SK-N-SH (cell line): ENCODE measurements at regions not wholly inside any gene's neighbourhood (a gene's known extent, or its start where the extent isn't known, plus 50 kb on each side); places are given as distances from the start of the nearest gene placed in this dataset.

Experiments
- CTCF ChIA-PET: fragments of 300-600, 350-600 bp; formaldehyde crosslinking; extraction: SDS; loops from one replicate; lab custom pipeline; 2021; lab: Yijun Ruan, JAX
- POLR2A ChIA-PET: fragments of 350-600 bp; sonication (Branson Sonifier 250); formaldehyde crosslinking; extraction: SDS; loops from one replicate; lab custom pipeline; 2020; ENCODE audit warnings: antibody characterized with exemption, inconsistent platforms; lab: Yijun Ruan, JAX
- DNase-seq: peaks from one replicate; pipeline ENCODE4 v3.0.0; 2012
- H2AFZ ChIP-seq: fragments of 200-600 bp; sonication (generic); 2 replicates; pipeline ENCODE4 v1.8.1; 2016; ENCODE audit warnings: antibody characterized with exemption, mild to moderate bottlenecking, low read depth
- H3F3A ChIP-seq: fragments of 200-600 bp; sonication (generic); replicated peaks from 2 replicates; pipeline ENCODE3; 2016; ENCODE audit warnings: antibody characterized with exemption, mild to moderate bottlenecking; ENCODE audit not compliant: insufficient read depth
- H3K27ac ChIP-seq, 2 experiments: fragments of 200-500 bp in 1 of 2; fragments of 200-600 bp in 1 of 2; sonication (Bioruptor generic) in 1 of 2; sonication (generic), shearing (Covaris generic) in 1 of 2; 2 replicates each; pipeline versions ENCODE4 v1.5.1 to v1.6.1; 2014 to 2016; ENCODE audit warnings: low read depth in 2 of 2, inconsistent platforms in 1 of 2, low read length in 1 of 2, mild to moderate bottlenecking in 1 of 2, mixed read lengths in 1 of 2
- H3K27me3 ChIP-seq: fragments of 200-600 bp; sonication (generic), shearing (Covaris generic); 2 replicates; pipeline ENCODE4 v1.6.1; 2016; ENCODE audit warnings: mixed run types; ENCODE audit not compliant: insufficient read depth
- H3K36me3 ChIP-seq, 2 experiments: fragments of 200-500 bp in 1 of 2; fragments of 200-600 bp in 1 of 2; sonication (Bioruptor generic) in 1 of 2; sonication (generic) in 1 of 2; replicated peaks in 1 of 2; 2 replicates each; pipeline versions ENCODE3 to v1.5.1; 2014 to 2016; ENCODE audit warnings: low read length in 1 of 2, mild to moderate bottlenecking in 1 of 2; ENCODE audit not compliant: insufficient read depth in 2 of 2, control insufficient read depth in 1 of 2
- H3K4me1 ChIP-seq, 2 experiments: fragments of 200-500 bp in 1 of 2; fragments of 200-600 bp in 1 of 2; sonication (Bioruptor generic) in 1 of 2; sonication (generic), shearing (Covaris generic) in 1 of 2; 2 replicates each; pipeline versions ENCODE4 v1.5.1 to v1.6.1; 2014 to 2016; ENCODE audit warnings: low read depth in 1 of 2, low read length in 1 of 2, mixed run types in 1 of 2; ENCODE audit not compliant: insufficient read depth in 2 of 2, control insufficient read depth in 1 of 2
- H3K4me2 ChIP-seq: fragments of 200-600 bp; sonication (generic), shearing (Covaris generic); 2 replicates; pipeline ENCODE4 v1.6.1; 2017; ENCODE audit warnings: mixed run types
- H3K4me3 ChIP-seq, 2 experiments: fragments of 200-500 bp in 1 of 2; fragments of 200-600 bp in 1 of 2; sonication (Bioruptor generic) in 1 of 2; sonication (generic), shearing (Covaris generic) in 1 of 2; 2 replicates each; pipeline versions ENCODE4 v1.5.1 to v1.8.1; 2014 to 2016; ENCODE audit warnings: low read depth in 2 of 2, inconsistent platforms in 1 of 2, low read length in 1 of 2, mild to moderate bottlenecking in 1 of 2, mixed read lengths in 1 of 2, moderate library complexity in 1 of 2
- H3K79me2 ChIP-seq: fragments of 200-600 bp; sonication (generic); 2 replicates; pipeline ENCODE4 v1.8.1; 2017; ENCODE audit warnings: mild to moderate bottlenecking; ENCODE audit not compliant: insufficient read depth
- H3K9ac ChIP-seq: fragments of 200-600 bp; sonication (generic); 2 replicates; pipeline ENCODE4 v1.6.1; 2017; ENCODE audit warnings: mixed run types
- H3K9me2 ChIP-seq: fragments of 200-600 bp; sonication (generic); 2 replicates; pipeline ENCODE4 v1.6.1; 2017; ENCODE audit warnings: mixed run types
- H3K9me3 ChIP-seq: fragments of 200-600 bp; sonication (generic); 2 replicates; pipeline ENCODE4 v1.6.1; 2017; ENCODE audit warnings: mixed run types, mild to moderate bottlenecking, moderate library complexity
- H4K20me1 ChIP-seq: fragments of 200-600 bp; sonication (generic); 2 replicates; pipeline ENCODE4 v1.6.1; 2017; ENCODE audit warnings: mild to moderate bottlenecking, mixed run types; ENCODE audit not compliant: insufficient read depth
- ELF1 ChIP-seq: IDR thresholded peaks from 2 replicates; pipeline ENCODE4 v1.4.0; 2012
- FOXJ3 ChIP-seq: sonication (generic); formaldehyde crosslinking; IDR thresholded peaks from 2 replicates; pipeline ENCODE4 v1.5.1; 2020; ENCODE audit warnings: mild to moderate bottlenecking, missing genetic modification reagents
- JUND ChIP-seq: IDR thresholded peaks from 2 replicates; pipeline ENCODE4 v1.4.0; 2012
- NFIC ChIP-seq: IDR thresholded peaks from 2 replicates; pipeline ENCODE4 v1.4.0; 2012; ENCODE audit warnings: borderline replicate concordance
- RAD21 ChIP-seq: IDR thresholded peaks from 2 replicates; pipeline ENCODE4 v1.6.1; 2012; ENCODE audit warnings: mild to moderate bottlenecking, low read length
- RCOR1 ChIP-seq: fragments of 150-350 bp; IDR thresholded peaks from 2 replicates; pipeline ENCODE4 v1.6.1; 2017; ENCODE audit warnings: antibody characterized with exemption, low read length
- SIN3A ChIP-seq: IDR thresholded peaks from 2 replicates; pipeline ENCODE4 v1.6.1; 2012; ENCODE audit warnings: low read depth, mild to moderate bottlenecking, low read length, moderate library complexity, borderline replicate concordance
- TCF12 ChIP-seq: IDR thresholded peaks from 2 replicates; pipeline ENCODE4 v1.4.0; 2012
- TEAD4 ChIP-seq: IDR thresholded peaks from 2 replicates; pipeline ENCODE4 v1.4.0; 2012; ENCODE audit warnings: mild to moderate bottlenecking, borderline replicate concordance; ENCODE audit not compliant: insufficient read depth
- WGBS: methylation state at CpG from one replicate; pipeline ENCODE4 v1.1.6; 2017; ENCODE audit warnings: low lambda C conversion rate; 5-methylcytosine and 5-hydroxymethylcytosine counted together
- TF ChIP-seq, protein P1 (sequence below): IDR thresholded peaks from 2 replicates; pipeline ENCODE4 v1.4.0; 2012; ENCODE audit warnings: low read depth, borderline replicate concordance
- TF ChIP-seq, protein P2 (sequence below): fragments of 150-350 bp; IDR thresholded peaks from 2 replicates; pipeline ENCODE4 v1.6.1; 2016; ENCODE audit warnings: mild to moderate bottlenecking, low read depth, low read length
- TF ChIP-seq, protein P3 (sequence below): fragments of 150-350 bp; IDR thresholded peaks from 2 replicates; pipeline ENCODE4 v1.6.1; 2017; ENCODE audit warnings: antibody characterized with exemption, low read length, low read depth, borderline replicate concordance
- TF ChIP-seq, protein P4 (sequence below): fragments of 200-600 bp; sonication (generic); IDR thresholded peaks from 2 replicates; pipeline ENCODE4 v1.6.1; 2017; ENCODE audit warnings: antibody characterized with exemption, mild to moderate bottlenecking, moderate library complexity

DNA sequence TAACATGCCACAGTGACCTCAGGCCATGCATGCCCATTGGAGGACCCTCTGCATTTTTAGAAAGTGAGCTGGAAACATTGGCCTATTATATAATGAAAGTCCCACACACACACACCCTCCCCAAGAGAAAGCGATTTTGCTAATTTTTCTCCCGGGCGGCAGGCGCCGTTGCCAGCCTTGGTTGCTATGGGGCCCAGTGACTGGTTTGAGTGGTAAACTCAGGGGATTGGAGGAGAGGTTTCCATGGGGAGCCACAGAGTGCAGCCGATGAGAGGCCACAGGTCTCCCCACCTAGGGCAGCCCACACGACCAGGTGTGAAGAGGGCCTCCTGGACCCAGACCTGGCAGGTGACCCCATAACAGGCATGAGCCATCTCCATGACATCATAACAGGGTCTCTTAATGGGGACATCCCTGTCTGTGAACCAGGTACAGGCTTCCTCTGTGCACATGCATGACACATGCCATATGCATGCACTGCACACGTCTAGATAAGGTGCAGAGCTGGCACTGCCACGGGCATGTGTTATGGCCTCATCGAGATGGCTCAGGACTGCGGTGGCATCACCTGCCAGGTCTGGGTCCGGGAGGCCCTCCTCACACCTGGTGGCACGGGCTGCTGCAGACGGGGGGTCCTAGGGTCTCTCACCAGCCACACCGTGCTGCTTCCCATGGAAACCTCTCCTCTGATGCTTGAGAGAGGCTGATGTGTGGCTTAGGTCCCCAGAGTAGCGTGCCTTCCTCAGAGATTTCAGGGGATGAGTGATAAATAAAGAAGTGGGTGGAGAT lies 144.1 kb downstream of the RBFOX3 start:
- H3K9me3 ChIP-seq: no peaks in the 10 kb centered on the region
- no peak for DNase-seq
- no peaks in the 10 kb centered on the region for H4K20me1 ChIP-seq
- no peak overlapping the region for H3K27ac ChIP-seq
- ChIA-PET POLR2A (no interaction called here), CTCF (no interaction called here)
- 59% methylated on average over 15 of the region's 16 CpGs for WGBS
- H3F3A ChIP-seq: no peaks in the 10 kb centered on the region
- H3K9me2 ChIP-seq: no peaks in the 10 kb centered on the region
- no peaks in the 10 kb centered on the region for H3K79me2 ChIP-seq
- H2AFZ ChIP-seq: no peak overlapping the region
- TF ChIP-seq JUND (no peak), RAD21 (no peak), TCF12 (no peak)
- TF ChIP-seq, protein P1, sequence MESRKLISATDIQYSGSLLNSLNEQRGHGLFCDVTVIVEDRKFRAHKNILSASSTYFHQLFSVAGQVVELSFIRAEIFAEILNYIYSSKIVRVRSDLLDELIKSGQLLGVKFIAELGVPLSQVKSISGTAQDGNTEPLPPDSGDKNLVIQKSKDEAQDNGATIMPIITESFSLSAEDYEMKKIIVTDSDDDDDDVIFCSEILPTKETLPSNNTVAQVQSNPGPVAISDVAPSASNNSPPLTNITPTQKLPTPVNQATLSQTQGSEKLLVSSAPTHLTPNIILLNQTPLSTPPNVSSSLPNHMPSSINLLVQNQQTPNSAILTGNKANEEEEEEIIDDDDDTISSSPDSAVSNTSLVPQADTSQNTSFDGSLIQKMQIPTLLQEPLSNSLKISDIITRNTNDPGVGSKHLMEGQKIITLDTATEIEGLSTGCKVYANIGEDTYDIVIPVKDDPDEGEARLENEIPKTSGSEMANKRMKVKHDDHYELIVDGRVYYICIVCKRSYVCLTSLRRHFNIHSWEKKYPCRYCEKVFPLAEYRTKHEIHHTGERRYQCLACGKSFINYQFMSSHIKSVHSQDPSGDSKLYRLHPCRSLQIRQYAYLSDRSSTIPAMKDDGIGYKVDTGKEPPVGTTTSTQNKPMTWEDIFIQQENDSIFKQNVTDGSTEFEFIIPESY: no peak
- H3K27me3 ChIP-seq: 0 out of 2 replicates have a peak, but pooled peaks cover 5% of the 10 kb centered on the region
- H3K4me2 ChIP-seq: no peak overlapping the region
- H3K4me1 ChIP-seq: no peaks in the 10 kb centered on the region; a peak in 1 of 4 replicates
- no peak overlapping the region for H3K9ac ChIP-seq
- no peak overlapping the region for H3K4me3 ChIP-seq
- H3K36me3 ChIP-seq: no peaks in the 10 kb centered on the region

DNA sequence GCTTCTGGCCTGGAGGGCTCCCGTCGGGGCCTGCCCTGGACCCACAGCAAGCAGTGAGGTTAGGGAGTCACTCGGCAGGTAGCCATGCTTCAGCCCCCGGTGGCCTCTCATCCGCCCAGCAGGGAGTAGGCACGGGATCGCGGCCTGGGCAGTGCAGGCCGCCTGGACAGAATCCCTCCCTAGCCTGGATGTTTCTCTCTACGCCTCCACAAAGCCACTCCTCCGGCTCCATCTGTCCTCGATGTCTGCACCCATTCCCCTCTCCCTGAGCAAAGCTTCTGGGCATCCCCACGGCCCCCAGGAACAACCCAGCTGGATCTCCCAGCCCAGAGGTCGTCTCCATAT lies 145.2 kb downstream of the RBFOX3 start:
- Histone ChIP-seq H3K79me2 (no peaks in the 10 kb centered on the region), H3K9me3 (no peaks in the 10 kb centered on the region), H2AFZ (no peak overlapping the region), H3F3A (no peaks in the 10 kb centered on the region), H4K20me1 (no peaks in the 10 kb centered on the region), H3K4me2 (no peak overlapping the region), H3K4me1 (no peaks in the 10 kb centered on the region; a peak in 1 of 4 replicates), H3K4me3 (no peak overlapping the region), H3K9ac (no peak overlapping the region), H3K27ac (no peak overlapping the region), H3K9me2 (no peaks in the 10 kb centered on the region), H3K27me3 (0 out of 2 replicates have a peak, but pooled peaks cover 1% of the 10 kb centered on the region), H3K36me3 (no peaks in the 10 kb centered on the region)
- WGBS: 40% methylated on average over 14 of the region's 14 CpGs
- ChIA-PET POLR2A (no interaction called here), CTCF (interaction anchor here (0.7 to 2.1 kb wide), 4 partner anchors 12 to 378 kb away, joined by 3 to 8 read pairs (median 7); no protein-coding TSS in a partner anchor)
- TF ChIP-seq FOXJ3: no peak
- TF ChIP-seq ELF1: no peak
- TF ChIP-seq TEAD4: no peak
- no peak for TF ChIP-seq SIN3A
- TF ChIP-seq, protein P2, sequence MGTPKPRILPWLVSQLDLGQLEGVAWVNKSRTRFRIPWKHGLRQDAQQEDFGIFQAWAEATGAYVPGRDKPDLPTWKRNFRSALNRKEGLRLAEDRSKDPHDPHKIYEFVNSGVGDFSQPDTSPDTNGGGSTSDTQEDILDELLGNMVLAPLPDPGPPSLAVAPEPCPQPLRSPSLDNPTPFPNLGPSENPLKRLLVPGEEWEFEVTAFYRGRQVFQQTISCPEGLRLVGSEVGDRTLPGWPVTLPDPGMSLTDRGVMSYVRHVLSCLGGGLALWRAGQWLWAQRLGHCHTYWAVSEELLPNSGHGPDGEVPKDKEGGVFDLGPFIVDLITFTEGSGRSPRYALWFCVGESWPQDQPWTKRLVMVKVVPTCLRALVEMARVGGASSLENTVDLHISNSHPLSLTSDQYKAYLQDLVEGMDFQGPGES: no peak
- TF ChIP-seq, protein P3, sequence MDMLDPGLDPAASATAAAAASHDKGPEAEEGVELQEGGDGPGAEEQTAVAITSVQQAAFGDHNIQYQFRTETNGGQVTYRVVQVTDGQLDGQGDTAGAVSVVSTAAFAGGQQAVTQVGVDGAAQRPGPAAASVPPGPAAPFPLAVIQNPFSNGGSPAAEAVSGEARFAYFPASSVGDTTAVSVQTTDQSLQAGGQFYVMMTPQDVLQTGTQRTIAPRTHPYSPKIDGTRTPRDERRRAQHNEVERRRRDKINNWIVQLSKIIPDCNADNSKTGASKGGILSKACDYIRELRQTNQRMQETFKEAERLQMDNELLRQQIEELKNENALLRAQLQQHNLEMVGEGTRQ: no peak
- no peak for TF ChIP-seq RCOR1
- TF ChIP-seq, protein P4, sequence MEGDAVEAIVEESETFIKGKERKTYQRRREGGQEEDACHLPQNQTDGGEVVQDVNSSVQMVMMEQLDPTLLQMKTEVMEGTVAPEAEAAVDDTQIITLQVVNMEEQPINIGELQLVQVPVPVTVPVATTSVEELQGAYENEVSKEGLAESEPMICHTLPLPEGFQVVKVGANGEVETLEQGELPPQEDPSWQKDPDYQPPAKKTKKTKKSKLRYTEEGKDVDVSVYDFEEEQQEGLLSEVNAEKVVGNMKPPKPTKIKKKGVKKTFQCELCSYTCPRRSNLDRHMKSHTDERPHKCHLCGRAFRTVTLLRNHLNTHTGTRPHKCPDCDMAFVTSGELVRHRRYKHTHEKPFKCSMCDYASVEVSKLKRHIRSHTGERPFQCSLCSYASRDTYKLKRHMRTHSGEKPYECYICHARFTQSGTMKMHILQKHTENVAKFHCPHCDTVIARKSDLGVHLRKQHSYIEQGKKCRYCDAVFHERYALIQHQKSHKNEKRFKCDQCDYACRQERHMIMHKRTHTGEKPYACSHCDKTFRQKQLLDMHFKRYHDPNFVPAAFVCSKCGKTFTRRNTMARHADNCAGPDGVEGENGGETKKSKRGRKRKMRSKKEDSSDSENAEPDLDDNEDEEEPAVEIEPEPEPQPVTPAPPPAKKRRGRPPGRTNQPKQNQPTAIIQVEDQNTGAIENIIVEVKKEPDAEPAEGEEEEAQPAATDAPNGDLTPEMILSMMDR: no peak
- no peak for TF ChIP-seq JUND
- TF ChIP-seq NFIC: no peak
- DNase-seq: no peak
